NT2/D1 (cell line): ENCODE measurements at regions not wholly inside any gene's neighbourhood (a gene's known extent, or its start where the extent isn't known, plus 50 kb on each side); places are given as distances from the start of the nearest gene placed in this dataset.

Experiments used
- SUZ12 ChIP-seq: IDR thresholded peaks from 2 replicates; pipeline ENCODE4 v1.6.1; 2011; ENCODE audit not compliant: insufficient read length, insufficient read depth; ENCODE audit errors: extremely low read depth
- YY1 ChIP-seq: IDR thresholded peaks from 2 replicates; pipeline ENCODE4 v1.6.1; 2011; ENCODE audit not compliant: insufficient read length, insufficient read depth
- ZNF274 ChIP-seq: IDR thresholded peaks from 2 replicates; pipeline ENCODE4 v1.6.1; 2011; ENCODE audit warnings: mild to moderate bottlenecking, low read depth, low read length

DNA sequence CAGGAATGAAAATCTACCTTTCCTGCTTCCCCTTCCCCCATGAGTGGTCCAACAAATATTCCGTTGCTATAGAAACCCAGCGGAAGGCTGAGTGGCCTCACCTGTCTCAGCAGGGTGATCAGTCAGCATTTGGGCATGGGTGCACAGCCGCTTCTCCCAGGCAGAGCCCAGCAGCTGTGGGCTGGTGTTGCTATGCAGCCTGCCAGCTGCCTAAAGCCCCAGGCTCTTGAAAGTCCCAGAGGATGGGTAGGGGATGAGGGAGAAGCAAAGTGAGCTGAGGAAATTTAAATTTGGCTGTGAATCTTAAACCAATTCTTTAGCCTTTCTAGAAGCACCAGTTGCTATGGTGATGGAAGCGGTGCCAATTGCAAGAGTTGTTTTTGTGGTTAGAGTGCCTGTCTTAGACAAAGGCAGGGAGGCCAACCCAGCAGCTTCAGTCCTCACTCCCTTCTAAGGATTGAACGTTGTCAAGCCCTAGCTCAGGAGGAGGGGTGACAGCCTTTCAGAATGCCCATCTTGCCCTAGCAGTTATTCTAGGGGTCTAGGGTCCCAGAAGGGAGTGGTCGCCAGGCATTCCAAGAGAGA is 151.5 kb upstream of the PITX1 start:
- TF ChIP-seq YY1, result no peak
- no peak for TF ChIP-seq SUZ12
- no peak for TF ChIP-seq ZNF274
